ENCODE measurements at regions not wholly inside any gene's neighbourhood (a gene's known extent, or its start where the extent isn't known, plus 50 kb on each side); places are given as distances from the start of the nearest gene placed in this dataset.
A peak's percentile ranks its signal among the peaks of the same experiment; 100 is the strongest.
"Not testable (repeated sequence)": the region's sequence is repeated elsewhere in the genome, so short reads cannot be mapped to it uniquely, and the experiment has no call there.

DNA sequence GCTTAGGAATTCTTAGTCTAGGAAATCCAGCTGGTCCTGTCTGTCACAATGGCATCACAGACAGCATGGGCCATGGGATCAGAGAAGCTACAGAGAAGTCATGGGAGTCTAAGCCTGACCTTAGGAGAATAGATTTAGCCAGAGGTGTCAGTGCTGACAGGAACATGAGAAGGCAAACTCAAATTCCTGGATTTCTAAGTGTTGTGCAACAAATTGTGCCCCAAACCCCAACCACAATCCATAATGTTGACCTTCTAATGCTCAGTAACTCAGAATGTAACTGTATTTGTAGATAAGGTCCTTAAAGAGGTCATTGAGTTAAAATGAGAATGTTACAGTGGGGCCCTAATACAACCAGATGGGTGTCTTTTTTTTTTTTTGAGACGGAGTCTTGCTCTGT is 95.9 kb upstream of the RHOBTB1 start:
- Histone ChIP-seq H3K27ac (ENCODE audit: low read depth, low read length) (no peak overlapping the region), H3K4me3 (ENCODE audit: low read depth, low read length) (no peak overlapping the region), H3K9me3 (ENCODE audit: control insufficient read depth, insufficient read depth, low read length) (peaks cover 8% of the 10 kb centered on the region; the same call in 1 of the 2 replicates), H3K27me3 (ENCODE audit: control insufficient read depth, insufficient read depth, low read length) (no peaks in the 10 kb centered on the region)
- ChIA-PET CTCF (interaction anchor here (1.5 kb wide), 1 partner anchor 15 kb away, joined by 4 read pairs; no protein-coding TSS in a partner anchor), POLR2A (no interaction called here)
- TF ChIP-seq, protein P1, sequence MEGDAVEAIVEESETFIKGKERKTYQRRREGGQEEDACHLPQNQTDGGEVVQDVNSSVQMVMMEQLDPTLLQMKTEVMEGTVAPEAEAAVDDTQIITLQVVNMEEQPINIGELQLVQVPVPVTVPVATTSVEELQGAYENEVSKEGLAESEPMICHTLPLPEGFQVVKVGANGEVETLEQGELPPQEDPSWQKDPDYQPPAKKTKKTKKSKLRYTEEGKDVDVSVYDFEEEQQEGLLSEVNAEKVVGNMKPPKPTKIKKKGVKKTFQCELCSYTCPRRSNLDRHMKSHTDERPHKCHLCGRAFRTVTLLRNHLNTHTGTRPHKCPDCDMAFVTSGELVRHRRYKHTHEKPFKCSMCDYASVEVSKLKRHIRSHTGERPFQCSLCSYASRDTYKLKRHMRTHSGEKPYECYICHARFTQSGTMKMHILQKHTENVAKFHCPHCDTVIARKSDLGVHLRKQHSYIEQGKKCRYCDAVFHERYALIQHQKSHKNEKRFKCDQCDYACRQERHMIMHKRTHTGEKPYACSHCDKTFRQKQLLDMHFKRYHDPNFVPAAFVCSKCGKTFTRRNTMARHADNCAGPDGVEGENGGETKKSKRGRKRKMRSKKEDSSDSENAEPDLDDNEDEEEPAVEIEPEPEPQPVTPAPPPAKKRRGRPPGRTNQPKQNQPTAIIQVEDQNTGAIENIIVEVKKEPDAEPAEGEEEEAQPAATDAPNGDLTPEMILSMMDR (IDR thresholded peaks at IDR 0.05; ENCODE audit: low read depth, low read length), result no peak
- DNase-seq (ENCODE audit: low read depth, low spot score), result no peak

DNA sequence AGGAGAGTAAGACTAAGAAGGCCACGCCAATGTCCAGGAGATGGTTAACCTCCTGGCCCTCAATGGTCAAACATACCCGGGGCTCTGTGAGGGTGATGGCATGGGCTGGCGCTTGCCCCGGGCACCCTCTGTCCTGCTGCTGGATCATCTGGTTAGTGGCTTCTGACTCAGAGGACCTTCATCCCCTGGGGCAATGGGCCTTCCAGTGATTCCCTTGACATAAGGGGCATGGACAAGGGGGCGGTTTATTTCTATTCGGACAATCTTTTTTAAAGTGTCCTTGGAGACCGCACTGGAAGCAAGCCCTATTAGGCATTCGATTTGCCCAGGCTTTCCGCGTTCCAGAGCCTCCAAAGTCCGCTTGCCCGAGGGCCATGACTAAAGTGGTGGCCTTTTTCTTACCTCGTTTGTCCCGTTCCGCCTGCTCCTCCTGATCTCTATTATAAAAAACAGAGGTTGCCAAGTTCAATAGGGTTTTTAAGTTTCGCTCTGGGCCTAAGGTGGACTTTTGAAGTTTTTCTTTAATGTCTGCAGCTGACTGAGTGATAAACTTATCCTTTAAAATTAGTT is 93.4 kb upstream of the RHOBTB1 start:
- CTCF ChIA-PET; DNase-seq (ENCODE audit: low read depth, low spot score); H3K9me3 ChIP-seq (ENCODE audit: control insufficient read depth, insufficient read depth, low read length); H3K4me3 ChIP-seq (ENCODE audit: low read depth, low read length); H3K27me3 ChIP-seq (ENCODE audit: control insufficient read depth, insufficient read depth, low read length); H3K27ac ChIP-seq (ENCODE audit: low read depth, low read length); POLR2A ChIA-PET: not testable (repeated sequence)

DNA sequence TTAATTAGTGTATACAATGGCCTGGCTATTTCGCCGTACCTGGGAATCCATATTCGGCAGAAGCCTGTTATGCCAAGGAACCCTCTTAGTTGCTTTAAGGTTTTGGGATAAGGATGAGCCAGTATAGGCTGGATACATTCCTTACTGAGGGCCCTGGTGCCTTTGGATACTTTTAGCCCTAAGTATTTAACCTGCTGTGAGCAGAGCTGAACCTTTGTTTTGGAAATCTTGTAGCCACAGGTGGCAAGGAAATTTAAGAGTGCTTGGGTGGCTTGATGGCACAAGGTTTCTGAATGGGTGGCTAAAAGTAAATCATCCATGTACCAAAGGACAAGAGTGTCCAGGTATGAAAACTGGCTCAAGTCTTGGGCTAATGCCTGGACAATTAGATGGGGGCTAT is 92.2 kb upstream of the RHOBTB1 start:
- H3K27ac ChIP-seq (ENCODE audit: low read depth, low read length); POLR2A ChIA-PET; H3K9me3 ChIP-seq (ENCODE audit: control insufficient read depth, insufficient read depth, low read length); H3K27me3 ChIP-seq (ENCODE audit: control insufficient read depth, insufficient read depth, low read length); H3K4me3 ChIP-seq (ENCODE audit: low read depth, low read length); CTCF ChIA-PET; DNase-seq (ENCODE audit: low read depth, low spot score): not testable (repeated sequence)

DNA sequence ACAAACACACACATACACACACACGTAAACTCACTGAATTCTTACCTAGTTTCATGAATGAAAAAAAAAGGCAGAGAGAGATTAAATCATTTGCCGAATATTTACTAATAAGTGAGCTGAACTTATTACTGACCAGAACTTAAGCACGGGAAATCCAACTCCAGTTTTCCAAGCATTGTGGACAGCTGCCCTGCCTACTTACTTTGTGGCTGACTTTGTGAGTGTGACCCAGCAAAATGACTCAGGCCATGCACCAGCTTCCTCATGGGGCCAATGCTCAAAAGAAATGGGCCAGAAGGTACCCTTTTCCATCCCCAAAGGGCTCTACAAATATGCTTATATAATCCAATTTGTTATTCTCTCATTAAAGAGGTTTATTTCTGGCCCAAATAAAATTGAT is 87.4 kb upstream of the RHOBTB1 start:
- CTCF ChIA-PET, result no interaction called here

DNA sequence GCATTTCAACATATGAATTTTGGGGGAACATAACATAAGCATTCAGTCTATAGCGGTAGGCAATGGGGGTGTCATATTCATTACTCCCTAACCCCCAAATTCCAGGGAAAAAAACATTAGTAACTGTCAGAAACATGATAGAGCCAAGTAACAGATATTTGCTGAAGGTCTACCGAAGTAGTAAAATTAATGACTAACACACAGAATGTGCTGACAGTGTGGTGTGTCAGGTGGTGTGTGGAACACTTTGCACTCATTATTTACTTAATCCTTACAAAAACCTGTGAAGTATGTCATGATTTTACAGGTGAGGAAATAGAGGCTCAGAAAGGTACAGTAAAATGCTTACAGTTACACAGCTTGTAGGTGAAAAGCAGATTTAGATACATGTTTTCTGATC is 85.4 kb upstream of the RHOBTB1 start:
- no peaks in the 10 kb centered on the region for H3K27me3 ChIP-seq (ENCODE audit: control insufficient read depth, insufficient read depth, low read length)
- H3K9me3 ChIP-seq (ENCODE audit: control insufficient read depth, insufficient read depth, low read length), result no peaks in the 10 kb centered on the region
- POLR2A ChIA-PET, result no interaction called here
- TF ChIP-seq, protein P1 (IDR thresholded peaks at IDR 0.05; ENCODE audit: low read depth, low read length), result no peak
- no peak for DNase-seq (ENCODE audit: low read depth, low spot score)
- CTCF ChIA-PET, result no interaction called here
- H3K27ac ChIP-seq (ENCODE audit: low read depth, low read length), result no peak overlapping the region
- H3K4me3 ChIP-seq (ENCODE audit: low read depth, low read length), result no peak overlapping the region

More for the DNA sequence above, 87.4 kb upstream of the RHOBTB1 start:
- Histone ChIP-seq H3K4me3 (ENCODE audit: low read depth, low read length) (no peak overlapping the region), H3K9me3 (ENCODE audit: control insufficient read depth, insufficient read depth, low read length) (no peaks in the 10 kb centered on the region), H3K27ac (ENCODE audit: low read depth, low read length) (no peak overlapping the region), H3K27me3 (ENCODE audit: control insufficient read depth, insufficient read depth, low read length) (no peaks in the 10 kb centered on the region)
- TF ChIP-seq, protein P1 (IDR thresholded peaks at IDR 0.05; ENCODE audit: low read depth, low read length), result no peak
- POLR2A ChIA-PET, result no interaction called here
- no peak for DNase-seq (ENCODE audit: low read depth, low spot score)

DNA sequence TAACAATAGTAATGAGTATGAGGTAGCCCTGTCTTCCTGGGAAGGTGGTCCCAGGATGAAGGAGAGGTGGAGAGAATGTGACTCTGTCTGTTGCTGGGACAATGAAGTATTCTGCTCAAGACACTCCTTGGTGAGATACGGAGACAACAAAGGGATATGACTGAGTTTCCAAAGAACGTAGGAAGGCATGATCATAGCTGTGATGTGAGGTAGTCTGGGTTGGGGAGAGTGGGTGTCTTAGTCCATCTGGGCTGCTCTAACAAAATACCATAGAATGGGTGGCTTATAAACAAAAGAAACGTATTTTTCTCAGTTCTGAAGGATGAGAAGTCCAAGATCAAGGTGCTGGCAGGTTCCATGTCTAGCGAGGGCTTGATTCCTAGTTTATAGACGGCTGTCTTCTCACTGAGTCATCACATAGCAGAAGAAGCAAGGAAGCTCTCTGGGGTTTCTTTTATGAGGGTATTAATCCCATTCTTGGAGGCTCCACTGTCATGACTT is 84.9 kb upstream of the RHOBTB1 start:
- TF ChIP-seq, protein P1 (IDR thresholded peaks at IDR 0.05; ENCODE audit: low read depth, low read length), result no peak
- ChIA-PET POLR2A (no interaction called here), CTCF (no interaction called here)
- H3K9me3 ChIP-seq (ENCODE audit: control insufficient read depth, insufficient read depth, low read length), result no peaks in the 10 kb centered on the region
- H3K27ac ChIP-seq (ENCODE audit: low read depth, low read length), result no peak overlapping the region
- no peak overlapping the region for H3K4me3 ChIP-seq (ENCODE audit: low read depth, low read length)
- no peaks in the 10 kb centered on the region for H3K27me3 ChIP-seq (ENCODE audit: control insufficient read depth, insufficient read depth, low read length)
- peak; percentile 24 for DNase-seq (ENCODE audit: low read depth, low spot score)
